ENCODE measurements at regions not wholly inside any gene's neighbourhood (a gene's known extent, or its start where the extent isn't known, plus 50 kb on each side); places are given as distances from the start of the nearest gene placed in this dataset.
"Not testable (repeated sequence)": the region's sequence is repeated elsewhere in the genome, so short reads cannot be mapped to it uniquely, and the experiment has no call there.

DNA sequence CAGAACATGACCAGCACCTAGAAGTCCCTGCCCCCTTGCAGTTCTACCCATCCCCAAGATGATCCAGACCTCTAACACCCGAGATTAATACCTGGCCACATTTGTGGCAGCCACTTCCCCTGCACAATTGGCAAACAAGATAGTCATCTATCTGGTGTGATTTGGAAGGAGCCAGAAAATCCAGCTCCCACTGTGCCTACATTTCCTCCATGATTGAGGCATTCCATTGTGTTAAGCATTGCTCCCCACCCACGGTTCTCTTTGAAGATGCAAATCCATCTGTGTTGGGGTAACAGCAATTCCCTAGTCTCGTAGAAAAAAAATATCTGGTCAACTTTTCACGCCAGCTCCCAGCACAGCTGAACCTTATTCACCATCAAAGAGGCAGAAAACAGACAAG lies 405.0 kb downstream of the BCOR start:
- no peak for DNase-seq (ENCODE audit: low read depth, low spot score)

DNA sequence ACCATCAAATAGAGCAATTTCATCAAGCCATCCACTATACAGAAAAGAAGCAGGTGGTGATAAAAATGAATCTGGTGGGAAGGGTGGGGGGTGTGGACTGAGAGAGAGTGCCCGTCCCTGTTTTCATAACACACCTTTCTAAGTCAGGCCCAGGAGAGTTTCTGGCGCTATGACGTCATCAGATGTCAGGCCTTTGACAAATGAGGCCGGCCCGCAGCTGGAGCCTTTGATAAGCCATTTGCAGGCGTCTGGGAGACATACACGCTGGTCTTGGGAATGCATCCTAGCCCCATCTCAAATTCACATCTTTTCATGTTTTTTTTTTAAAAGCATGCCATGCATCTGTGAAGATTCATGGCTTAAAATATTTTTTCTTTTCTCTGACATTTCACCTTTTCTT lies 404.5 kb downstream of the BCOR start:
- no peak for DNase-seq (ENCODE audit: low read depth, low spot score)

DNA sequence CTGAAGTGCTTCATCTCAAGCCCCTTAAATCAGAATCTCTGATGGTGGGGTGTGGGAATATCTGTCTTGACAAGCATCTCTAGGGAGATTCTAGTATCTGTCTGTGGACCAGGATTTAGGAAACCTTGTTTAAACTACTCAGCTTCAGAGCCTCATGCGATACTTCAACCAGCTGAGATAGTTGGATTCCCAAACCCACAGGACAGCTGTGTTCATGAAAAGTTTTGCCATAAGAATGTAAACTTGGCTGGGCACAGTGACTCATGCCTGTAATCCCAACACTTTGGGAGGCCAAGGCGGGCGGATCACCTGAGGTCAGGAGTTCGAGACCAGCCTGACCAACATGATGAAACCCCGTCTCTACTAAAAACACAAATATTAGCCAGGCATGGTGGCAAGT lies 395.1 kb downstream of the BCOR start:
- not testable (repeated sequence) for DNase-seq (ENCODE audit: low read depth, low spot score)

DNA sequence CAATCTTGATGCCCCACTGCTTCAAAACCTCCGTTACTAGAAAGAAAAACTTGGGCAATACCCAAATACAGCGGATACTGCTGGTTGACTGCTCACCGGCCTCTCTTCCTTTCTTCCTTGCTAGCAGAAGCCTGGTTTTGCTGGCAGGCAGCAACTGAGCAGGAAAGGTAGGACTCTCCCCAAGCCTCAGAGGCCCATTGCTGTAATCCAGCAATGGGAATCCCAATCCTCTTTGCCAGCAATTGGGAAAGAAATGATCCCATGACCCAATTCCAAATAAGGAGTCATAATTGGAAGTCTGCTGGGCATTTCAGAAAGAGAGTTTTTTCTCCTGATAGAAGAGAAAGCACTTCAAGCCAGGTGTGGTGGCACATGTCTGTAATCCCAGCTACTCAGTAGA lies 394.5 kb downstream of the BCOR start:
- DNase-seq (ENCODE audit: low read depth, low spot score): no peak

DNA sequence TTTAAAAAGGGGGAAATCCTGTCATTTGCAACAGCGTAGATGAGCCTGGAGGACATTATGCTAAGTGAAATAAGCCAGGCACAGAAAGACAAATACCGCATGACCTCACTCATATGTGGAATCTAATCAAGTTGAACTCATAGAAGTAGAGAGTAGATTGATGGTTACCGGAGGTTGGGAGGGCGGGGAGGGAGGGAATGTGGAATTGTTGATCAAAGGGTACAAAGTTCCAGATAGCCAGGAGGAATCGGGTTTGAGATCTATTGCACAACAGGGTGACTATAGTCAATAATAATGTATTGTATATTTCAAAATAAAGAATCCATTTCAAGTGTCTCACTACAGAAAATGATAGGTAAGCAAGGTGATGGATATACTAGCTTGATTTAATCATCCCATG lies 393.2 kb downstream of the BCOR start:
- DNase-seq (ENCODE audit: low read depth, low spot score): no peak

DNA sequence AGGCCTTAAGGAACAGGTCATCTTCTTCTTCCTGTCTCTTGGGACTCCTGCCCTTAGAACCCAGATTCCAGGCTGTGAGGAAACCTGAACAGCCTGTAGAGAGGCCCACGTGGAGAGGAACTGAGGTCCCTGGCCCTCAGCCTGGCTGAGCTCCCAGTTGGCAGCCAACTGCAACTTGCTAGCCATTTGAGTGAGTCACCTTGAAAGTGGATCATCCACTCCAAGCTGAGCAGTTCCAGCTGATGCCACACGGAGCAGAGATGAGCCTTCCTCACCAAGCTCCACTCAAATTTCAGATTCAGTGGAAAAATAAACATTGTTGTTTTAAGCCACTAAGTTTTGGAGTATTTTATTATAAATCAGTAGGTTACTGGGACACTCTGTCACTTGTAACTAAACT lies 392.5 kb downstream of the BCOR start:
- no peak for DNase-seq (ENCODE audit: low read depth, low spot score)

DNA sequence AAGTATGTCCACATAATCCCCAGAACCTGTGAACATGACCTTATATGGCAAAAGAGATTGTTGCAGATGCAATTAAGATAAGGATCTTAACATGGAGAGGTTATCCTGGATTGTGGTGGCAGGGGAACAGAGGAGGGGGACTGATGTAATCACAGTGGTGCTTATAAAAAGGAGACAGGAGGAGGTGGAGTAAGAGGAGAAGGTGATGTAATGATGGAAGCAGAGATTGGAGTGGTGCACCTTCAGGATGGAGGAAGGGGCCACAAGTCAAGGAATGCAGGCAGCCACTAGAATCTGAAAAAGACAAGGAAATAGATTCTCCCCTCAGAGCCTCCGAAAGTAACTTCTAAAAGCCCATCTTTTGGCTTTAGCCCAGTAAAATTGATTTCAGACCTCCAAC lies 388.4 kb downstream of the BCOR start:
- DNase-seq (ENCODE audit: low read depth, low spot score): no peak

DNA sequence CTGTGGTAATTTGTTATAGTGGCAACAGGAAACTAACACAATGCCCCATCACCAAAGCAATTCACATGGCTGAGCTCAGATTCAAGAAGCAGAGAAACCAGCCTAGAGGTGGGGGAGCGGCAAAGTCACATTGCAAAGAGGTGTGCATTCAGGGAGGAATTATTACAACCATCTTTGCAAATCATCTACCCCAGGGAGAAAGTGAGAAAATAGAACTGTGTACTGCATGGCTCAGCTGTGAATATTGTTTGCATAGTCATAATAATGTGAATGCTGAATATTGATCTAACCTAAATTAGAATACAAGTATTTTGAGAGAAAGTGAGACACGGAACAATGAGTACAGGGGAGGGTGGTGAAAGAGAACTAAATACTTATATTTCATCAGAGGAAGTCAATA lies 387.9 kb downstream of the BCOR start:
- DNase-seq (ENCODE audit: low read depth, low spot score): no peak

DNA sequence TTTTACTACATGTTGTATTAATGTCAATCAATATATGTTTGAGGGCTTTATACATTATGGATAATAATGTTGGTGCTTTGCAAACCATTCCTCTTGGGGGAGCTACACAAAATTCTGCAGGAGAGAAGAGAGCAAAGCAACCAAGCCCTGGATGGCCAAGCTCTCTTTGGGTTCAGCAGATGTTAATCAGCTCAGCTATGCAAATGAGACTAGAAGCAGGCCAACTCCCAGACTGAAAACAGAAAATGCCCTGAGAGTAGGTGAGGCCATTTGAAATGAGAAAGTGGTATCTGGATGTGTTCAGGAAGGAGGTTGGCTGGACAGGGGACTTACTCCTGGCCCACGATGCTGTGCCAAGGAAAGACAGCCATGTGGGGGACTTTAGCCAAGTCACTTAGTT lies 387.0 kb downstream of the BCOR start:
- no peak for DNase-seq (ENCODE audit: low read depth, low spot score)

DNA sequence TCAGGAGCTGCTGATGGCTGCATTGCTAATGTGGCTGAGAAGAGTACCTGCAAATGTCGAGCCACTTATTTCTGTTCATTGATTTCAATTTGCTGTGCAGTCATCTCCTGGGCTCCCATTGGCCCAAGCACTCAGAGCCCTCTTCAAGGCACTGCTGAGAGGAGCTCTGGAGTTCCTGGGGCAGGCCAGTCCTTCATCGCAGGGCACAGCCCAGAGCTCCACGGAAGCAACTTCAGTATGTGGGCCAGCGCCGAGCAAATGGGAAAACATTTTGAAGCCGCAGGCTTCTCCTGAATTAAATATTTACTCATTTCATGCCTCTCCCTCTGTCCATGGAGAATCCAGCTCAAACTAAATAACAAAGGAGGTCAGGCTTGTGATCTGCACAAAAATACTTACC lies 383.3 kb downstream of the BCOR start:
- no peak for DNase-seq (ENCODE audit: low read depth, low spot score)

DNA sequence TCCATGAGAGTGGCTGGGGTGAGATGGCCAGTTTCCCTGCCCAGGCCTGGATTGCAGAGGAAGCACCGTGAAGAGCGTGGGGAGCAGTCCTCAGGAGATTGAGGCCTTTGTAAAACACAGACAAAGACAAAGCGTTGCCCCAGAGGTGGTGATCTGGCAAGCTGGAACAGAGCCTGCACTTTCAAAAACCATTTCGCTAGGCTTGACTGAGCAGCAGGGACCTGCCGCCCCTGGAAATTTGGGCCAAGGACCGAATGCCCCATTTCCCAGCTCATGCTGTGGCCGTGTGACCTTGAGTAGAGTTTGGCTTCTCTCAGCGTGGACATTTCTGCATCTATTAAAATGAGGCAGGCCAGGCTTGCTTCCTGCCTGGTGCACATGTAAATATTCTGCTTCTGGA lies 381.4 kb downstream of the BCOR start:
- DNase-seq (ENCODE audit: low read depth, low spot score): no peak

DNA sequence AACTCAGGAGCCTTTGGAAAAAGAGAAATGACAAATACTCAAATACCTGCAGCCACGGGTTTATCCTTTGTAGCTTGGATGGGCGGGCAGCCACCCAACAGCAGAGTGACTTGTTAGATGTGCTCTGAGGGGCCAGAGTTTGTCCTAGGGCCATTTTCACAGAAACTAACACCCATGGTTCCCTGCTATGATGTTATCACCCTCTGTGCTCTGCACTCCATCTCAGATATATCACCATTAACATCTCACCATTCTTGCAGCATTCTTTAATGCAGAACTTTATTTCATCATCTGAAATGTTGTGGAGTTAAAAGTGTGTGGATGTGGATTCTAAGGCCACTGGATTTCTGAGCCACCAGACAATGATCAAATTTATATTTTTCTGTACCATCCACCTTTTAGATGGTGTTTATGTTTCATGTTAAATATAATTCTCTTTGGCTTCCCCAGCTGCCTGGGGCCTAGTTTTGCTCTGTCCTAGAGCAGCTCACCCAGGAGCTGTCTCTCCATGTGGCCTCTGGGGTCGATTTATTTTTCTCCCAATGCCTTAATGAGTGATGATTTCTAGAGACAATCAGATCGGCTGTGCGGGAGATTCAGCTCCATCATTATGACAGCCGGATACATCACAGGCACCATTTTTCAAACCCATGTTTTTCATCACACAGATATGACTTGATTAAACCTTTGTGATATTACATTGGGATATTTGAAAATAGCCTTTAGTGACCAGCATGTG lies 380.8 kb downstream of the BCOR start:
- no peak for DNase-seq (ENCODE audit: low read depth, low spot score)

DNA sequence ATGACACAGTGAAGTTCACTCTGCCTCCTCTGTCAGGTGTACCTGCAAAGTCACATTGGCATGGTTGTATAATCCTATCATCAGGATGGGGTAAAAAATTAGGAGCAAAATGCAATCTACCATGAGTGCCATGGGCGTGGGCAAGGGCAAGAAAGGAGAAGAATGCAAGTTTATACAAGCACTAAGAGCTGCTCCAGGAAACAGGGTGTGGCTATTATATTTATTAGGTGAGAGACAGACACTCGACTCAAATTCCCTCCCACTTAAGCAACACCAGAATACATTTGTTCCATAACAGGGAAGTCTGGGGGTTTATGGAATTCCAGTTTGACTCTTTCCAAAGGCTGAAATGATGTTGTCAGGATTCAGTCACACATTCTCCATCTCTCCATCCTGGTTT lies 378.8 kb downstream of the BCOR start:
- DNase-seq (ENCODE audit: low read depth, low spot score): no peak

DNA sequence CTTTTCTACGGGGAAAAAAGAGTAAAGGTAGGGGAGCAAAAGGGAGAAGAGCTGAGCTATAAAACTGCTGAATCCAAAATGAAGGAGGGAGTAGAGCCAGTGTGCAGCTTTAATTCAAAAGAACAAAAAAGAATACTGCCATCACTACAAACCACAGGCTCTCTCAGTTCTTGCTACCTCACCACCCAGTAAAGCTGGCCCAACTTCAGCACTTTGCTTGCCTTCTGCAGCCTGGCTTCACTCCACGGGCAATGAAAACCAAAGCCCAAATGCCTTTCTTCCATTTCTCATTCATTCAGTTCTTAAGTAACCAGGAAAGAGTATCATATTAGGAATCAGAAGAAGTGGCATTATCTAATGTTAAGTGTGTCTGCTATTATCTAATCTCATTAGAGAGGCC lies 376.8 kb downstream of the BCOR start:
- DNase-seq (ENCODE audit: low read depth, low spot score): no peak

DNA sequence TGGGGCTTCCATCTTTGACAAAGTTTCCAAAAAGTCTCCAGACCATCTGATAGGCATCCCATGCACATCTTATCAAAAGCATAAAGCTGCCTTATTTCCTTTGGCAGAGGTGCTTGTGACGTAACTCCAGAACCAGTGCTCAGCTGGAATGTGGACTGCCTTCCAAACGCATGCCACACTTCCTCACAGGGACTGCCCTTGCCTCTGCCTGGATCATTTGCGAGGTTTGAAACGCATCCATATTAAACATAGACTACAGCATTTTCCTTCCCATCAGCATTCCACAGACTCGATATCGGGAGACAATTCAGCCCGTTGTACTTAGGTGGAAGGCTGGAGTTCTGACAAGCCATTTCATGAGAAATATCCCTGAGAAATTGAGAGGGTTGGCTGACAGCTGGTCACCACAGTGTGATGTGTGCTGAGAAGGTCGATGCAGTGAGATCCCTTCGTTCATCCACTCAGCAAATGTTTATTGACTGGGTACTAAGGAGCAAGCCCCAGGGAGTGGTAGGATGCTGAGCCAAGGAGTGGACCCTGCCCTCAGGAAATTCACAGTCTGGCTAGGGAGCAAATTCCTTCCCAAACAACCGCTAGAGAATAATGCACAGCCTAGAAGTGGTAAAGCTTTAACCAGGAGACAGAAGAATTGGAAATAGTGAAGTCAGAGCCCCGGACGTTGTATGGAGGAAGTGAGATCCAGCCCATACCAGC lies 376.0 kb downstream of the BCOR start:
- no peak for DNase-seq (ENCODE audit: low read depth, low spot score)

DNA sequence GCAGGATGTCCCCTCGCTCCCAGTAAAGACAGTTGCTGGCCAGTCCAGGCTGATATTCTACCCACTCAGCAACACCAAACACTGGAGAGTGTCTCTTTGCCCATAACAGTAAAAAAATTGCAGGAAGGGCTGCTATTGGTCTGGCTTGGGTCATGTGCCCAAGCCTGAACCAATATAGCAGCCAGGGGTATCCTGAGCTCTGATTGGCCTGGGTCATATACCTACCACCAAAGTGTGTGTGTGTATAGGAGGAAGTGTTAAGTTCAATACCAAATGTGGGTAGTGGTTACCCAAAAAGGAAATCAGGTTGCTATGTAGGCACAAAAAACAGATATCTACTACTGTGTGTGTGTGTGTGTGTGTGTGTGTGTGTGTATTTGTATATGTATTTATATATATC lies 373.2 kb downstream of the BCOR start:
- DNase-seq (ENCODE audit: low read depth, low spot score): no peak

DNA sequence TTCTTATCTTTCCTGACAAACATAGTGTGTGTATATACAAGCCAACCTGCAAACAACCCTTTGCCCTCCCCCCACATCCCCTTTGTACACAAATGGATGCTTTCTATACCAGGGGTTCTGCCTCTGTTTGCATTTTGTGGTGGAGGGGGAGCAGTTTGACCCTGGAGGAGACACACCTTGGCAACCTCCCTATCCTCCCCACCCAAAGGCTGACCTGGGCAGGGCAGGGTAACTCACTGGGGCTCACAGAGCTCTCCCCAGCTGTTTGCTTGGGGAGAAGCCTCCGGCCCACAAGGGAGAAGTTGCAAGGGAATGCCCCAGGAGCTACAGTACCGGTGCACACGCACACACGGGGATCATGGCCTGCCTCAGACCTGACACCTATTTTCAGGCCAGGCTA lies 372.6 kb downstream of the BCOR start:
- DNase-seq (ENCODE audit: low read depth, low spot score): no peak

DNA sequence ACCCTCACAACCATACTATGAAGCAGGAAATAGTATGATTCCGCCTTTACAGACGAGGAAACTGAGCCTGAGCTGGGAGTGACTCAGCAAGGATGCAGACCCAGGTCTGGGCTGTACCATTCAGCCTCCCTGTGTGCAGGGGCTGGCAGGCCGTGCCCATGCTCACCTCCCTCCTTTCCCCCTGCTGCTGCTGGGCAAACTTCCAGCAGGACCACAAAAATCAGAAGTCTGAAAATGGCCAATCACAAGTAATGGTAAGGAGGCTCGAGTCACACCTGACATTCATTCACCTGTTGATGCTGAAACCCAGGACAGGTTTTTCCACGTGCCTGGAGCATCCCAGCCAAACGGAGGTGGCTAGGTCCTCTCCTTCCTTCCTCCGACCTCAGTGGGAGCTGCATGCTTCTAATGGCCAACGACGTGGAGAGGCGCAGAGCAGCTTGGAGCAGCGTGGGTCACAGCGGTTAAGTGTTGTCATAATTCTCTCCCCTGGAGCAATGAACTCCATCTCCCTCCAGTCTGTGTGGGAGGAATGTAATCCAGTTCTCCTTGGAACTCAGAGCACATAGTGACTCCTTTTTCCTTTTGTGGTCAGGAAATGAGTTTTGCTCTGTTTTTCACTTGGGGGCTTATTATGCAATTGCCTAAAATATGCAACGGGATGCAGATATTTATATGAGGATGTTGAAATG lies 371.7 kb downstream of the BCOR start:
- no peak for DNase-seq (ENCODE audit: low read depth, low spot score)

DNA sequence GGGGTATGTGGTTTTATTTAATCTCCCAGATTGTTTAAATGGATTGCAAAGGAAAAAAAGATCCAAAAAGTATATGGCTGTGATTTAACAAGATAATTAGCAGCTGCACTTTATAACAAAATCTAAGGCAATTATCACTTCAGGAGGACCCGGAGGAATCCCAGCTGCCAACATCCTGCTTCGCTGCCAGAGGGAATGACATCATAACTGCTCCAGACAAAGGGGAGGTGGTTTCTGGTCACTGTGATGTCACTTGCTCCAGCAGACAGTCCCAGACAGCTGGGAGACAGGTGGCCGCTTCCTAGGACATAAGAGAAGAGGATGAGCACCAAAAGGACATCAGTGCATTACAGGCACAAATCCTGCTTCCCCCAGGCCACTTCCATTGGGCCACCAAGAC lies 371.0 kb downstream of the BCOR start:
- no peak for DNase-seq (ENCODE audit: low read depth, low spot score)

DNA sequence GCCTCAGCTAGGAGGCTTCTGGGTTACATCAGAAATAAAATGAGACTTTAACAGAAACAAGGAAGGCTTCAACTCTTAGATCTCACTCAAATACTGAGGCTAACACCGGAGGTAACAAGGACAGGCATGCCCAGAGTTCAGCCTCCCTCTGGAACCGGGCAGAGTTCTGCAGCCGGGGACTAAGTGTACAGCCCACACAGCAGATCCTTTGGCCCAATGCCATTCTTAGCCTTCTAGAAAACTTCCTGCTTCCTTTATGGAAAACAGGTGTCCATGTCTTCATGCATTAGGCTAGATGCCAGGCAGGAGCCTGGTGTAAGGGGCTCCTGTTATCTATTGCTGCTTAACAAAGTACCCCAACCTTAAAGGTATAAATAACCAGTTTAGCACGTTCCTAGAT lies 369.7 kb downstream of the BCOR start:
- no peak for DNase-seq (ENCODE audit: low read depth, low spot score)

DNA sequence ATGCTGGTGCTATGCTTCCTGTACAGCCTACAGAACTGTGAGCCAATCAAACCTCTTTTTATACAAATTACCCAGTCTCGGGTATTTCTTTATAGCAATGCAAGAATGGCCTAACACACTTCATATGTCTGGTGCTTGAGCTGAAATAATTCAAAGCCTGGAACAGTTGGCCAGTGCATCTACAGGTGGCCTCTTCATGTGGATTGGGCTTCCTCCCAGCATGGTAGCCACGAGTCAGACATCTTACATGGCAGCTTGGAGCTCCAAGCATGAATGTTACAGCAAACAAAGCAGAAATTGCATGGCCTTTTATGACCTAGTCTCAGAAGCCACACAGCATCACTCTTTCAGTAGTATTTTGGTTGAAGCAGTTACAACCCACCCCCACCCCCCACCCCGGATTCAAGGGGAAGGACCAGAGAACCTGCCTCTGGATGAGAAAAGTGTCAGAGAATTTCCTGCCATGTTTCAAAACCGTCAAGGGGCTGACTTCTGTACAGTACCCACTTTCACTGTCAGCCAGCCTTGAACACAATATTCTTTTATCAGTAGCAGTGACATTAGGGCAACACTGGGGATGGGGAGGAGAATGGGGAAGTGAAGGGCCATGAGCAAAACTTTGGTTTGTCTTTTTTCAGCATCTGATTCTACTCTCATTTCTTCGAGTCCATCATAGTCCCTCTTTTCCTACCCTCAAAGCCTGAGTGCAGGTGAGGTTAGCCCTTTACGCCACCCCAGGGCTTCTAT lies 368.7 kb downstream of the BCOR start:
- no peak for DNase-seq (ENCODE audit: low read depth, low spot score)

DNA sequence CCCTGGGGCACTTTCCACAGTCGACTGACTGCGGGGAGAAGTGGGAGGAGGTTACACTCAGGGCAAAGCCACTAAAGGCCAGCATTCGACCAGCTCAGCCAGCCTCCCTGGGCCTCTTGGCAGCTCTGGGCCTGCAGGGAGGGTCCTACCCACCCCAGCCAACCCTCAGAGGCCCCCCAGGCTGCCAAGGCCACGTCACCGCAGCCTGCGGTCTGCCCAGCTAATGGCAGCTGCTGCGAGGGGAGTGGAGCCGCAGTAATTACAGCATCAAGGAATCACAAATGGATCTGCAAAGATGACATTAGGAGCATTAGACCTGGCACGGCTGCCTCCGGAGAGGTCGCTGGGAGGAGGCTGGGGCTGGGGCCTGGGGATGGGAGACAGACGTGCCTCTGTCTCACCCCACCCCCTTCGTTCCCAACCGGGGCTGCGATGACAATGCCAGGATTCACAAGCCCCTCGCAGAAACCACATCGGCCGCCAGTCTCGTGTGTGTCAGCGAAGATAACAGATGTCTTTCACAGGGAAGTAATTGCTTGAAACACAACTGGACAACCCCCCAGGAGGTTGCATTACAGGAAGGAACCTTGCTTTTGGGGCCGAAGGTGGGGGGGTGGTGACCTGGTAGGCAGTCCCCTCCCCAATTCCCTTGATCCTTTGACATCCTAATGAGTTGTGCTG lies 367.6 kb downstream of the BCOR start:
- no peak for DNase-seq (ENCODE audit: low read depth, low spot score)
